ENCODE measurements at regions not wholly inside any gene's neighbourhood (a gene's known extent, or its start where the extent isn't known, plus 50 kb on each side); places are given as distances from the start of the nearest gene placed in this dataset.

DNA sequence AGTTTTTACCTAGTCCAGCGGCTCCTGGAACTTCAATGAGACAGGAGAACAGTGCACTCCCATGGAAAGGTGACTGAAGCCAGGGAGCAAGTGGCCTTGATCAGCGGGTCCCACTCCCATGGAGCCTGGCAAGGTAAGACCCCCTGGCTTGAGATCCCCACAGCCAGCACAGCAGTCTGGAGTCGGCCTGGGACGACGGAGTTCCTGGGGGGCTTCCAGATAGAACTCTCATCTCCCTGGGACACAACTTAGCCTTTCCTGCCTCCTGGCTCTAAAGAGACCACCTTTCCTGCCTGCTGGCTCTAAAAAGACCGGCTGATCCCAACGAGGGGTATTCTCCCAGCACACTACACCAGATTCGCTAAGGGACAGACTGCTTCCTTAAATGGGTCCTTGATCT, 1279.0 kb upstream of the GOT2 start:
- H3K9me3 ChIP-seq, result peaks cover 3 to 11% (median 9%) of the 10 kb centered on the region in 4 donors
- H3K4me1 ChIP-seq, result no peaks in the 10 kb centered on the region
- H3K4me3 ChIP-seq, result no peak overlapping the region
- DNase-seq, result no peak
- no peaks in the 10 kb centered on the region for H3K27me3 ChIP-seq
- H3K36me3 ChIP-seq, result no peaks in the 10 kb centered on the region
- no peak overlapping the region for H3K27ac ChIP-seq
- intact Hi-C loops (cut with DNase I; ENCODE audit: low total_unique reads), result no loop called here
- WGBS, 5 donors, result 78 to 92% (median 89%) methylated on average over 6 to 8 of the region's 8 CpGs
- TF ChIP-seq, protein P1, sequence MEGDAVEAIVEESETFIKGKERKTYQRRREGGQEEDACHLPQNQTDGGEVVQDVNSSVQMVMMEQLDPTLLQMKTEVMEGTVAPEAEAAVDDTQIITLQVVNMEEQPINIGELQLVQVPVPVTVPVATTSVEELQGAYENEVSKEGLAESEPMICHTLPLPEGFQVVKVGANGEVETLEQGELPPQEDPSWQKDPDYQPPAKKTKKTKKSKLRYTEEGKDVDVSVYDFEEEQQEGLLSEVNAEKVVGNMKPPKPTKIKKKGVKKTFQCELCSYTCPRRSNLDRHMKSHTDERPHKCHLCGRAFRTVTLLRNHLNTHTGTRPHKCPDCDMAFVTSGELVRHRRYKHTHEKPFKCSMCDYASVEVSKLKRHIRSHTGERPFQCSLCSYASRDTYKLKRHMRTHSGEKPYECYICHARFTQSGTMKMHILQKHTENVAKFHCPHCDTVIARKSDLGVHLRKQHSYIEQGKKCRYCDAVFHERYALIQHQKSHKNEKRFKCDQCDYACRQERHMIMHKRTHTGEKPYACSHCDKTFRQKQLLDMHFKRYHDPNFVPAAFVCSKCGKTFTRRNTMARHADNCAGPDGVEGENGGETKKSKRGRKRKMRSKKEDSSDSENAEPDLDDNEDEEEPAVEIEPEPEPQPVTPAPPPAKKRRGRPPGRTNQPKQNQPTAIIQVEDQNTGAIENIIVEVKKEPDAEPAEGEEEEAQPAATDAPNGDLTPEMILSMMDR (IDR thresholded peaks at IDR 0.05), result no peak
- no peak for TF ChIP-seq POLR2A (IDR thresholded peaks at IDR 0.05)
- no peak for TF ChIP-seq EP300 (IDR thresholded peaks at IDR 0.05)
- no peak for TF ChIP-seq POLR2AphosphoS5 (IDR thresholded peaks at IDR 0.05)

- WGBS, 5 donors, result 39 to 74% (median 58%) methylated on average over 3 of the region's 3 CpGs
- DNase-seq, result no peak
- H3K4me1 ChIP-seq, result no peaks in the 10 kb centered on the region
- TF ChIP-seq POLR2AphosphoS5 (IDR thresholded peaks at IDR 0.05) (no peak), POLR2A (IDR thresholded peaks at IDR 0.05) (no peak)
- TF ChIP-seq, protein P1 (IDR thresholded peaks at IDR 0.05), result no peak
- no peaks in the 10 kb centered on the region for H3K27me3 ChIP-seq
- H3K4me3 ChIP-seq, result no peak overlapping the region
- intact Hi-C loops (cut with DNase I; ENCODE audit: low total_unique reads), result no loop called here
- no peaks in the 10 kb centered on the region for H3K36me3 ChIP-seq
- no peak overlapping the region for H3K27ac ChIP-seq
- H3K9me3 ChIP-seq, result peaks cover 0 to 8% (median 4%) of the 10 kb centered on the region in 4 donors
Measured at GRCh38 chr16:60001523-60001922, 1267.4 kb upstream of the GOT2 start.

DNA sequence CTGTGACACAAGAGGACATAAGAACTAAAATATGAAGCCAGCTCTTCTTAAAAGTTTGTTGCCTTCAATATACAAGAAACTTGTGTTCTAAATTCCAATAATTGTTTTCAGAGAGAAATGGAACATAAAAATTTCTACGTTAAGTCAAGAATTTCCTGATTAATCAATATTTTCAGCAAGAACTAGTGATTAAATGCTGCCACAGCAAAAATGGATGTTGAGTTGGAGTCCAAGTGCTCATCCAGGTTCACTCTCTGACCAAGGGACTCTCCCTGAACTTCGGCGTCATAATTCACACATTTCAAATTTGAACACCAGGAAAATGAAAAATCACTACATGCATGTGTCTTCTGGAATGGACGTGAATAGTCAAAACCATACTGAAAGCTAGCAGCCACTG, 1263.6 kb upstream of the GOT2 start:
- H3K36me3 ChIP-seq, result no peaks in the 10 kb centered on the region
- peaks cover 0 to 8% (median 4%) of the 10 kb centered on the region in 4 donors for H3K9me3 ChIP-seq
- H3K4me3 ChIP-seq, result no peak overlapping the region
- no peak for DNase-seq
- intact Hi-C loops (cut with DNase I; ENCODE audit: low total_unique reads), result no loop called here
- no peak overlapping the region for H3K27ac ChIP-seq
- no peaks in the 10 kb centered on the region for H3K27me3 ChIP-seq
- 91 to 93% (median 92%) methylated on average over 4 of the region's 4 CpGs for WGBS, 5 donors
- TF ChIP-seq POLR2A (IDR thresholded peaks at IDR 0.05), result no peak
- TF ChIP-seq, protein P1 (IDR thresholded peaks at IDR 0.05), result no peak
- H3K4me1 ChIP-seq, result no peaks in the 10 kb centered on the region

DNA sequence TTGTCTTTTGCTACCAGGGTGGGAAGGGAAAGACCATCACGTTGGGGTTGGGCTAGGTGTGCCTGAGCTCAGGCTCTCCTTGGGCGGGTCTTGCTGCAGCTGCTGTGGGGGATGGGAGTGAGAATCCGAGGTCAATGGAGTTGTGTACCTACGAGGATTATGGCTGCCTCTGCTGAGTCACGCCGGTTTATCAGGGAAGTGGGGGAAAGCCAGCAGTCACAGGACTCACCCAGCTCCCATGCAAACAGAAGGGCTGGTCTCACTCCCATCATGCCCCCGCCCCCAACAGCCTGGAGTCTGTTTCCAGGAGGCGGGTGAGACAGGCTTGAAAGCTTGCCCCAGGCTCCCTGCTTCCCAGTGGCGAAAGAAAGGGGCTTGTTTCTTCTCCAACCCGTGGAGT, 1259.0 kb upstream of the GOT2 start:
- peak; percentile 2 to 65 for DNase-seq
- H3K27me3 ChIP-seq, result no peaks in the 10 kb centered on the region
- H3K27ac ChIP-seq, result no peak overlapping the region
- peaks cover 0 to 17% (median 4%) of the 10 kb centered on the region in 4 donors for H3K9me3 ChIP-seq
- WGBS, 5 donors, result 59 to 65% (median 64%) methylated on average over 5 to 10 of the region's 10 CpGs
- no peaks in the 10 kb centered on the region for H3K4me1 ChIP-seq
- TF ChIP-seq, protein P1 (IDR thresholded peaks at IDR 0.05), result no peak
- TF ChIP-seq EP300 (IDR thresholded peaks at IDR 0.05) (no peak), POLR2AphosphoS5 (IDR thresholded peaks at IDR 0.05) (no peak), POLR2A (IDR thresholded peaks at IDR 0.05) (no peak)
- H3K4me3 ChIP-seq, result no peak overlapping the region
- no peaks in the 10 kb centered on the region for H3K36me3 ChIP-seq
- intact Hi-C loops (cut with DNase I; ENCODE audit: low total_unique reads), result no loop called here

Measured in stomach (tissue), 8 donors.